K562 (cell line): ENCODE measurements at regions not wholly inside any gene's neighbourhood (a gene's known extent, or its start where the extent isn't known, plus 50 kb on each side); places are given as distances from the start of the nearest gene placed in this dataset.

Experiments used
- ARID4B ChIP-seq: sonication (generic); formaldehyde crosslinking; IDR thresholded peaks from 2 replicates; pipeline ENCODE4 v1.8.0; 2022; ENCODE audit warnings: mild to moderate bottlenecking, missing genetic modification reagents
- ATF3 ChIP-seq, 2 experiments: fragments of 450-650 bp in 1 of 2; sonication (generic) in 1 of 2; formaldehyde crosslinking in 1 of 2; IDR thresholded peaks in 1 of 2; conservative IDR thresholded peaks in 1 of 2; 2 replicates each; pipeline versions ENCODE4 v1.6.1 to v1.8.1; 2016 to 2023; ENCODE audit warnings: mild to moderate bottlenecking in 2 of 2, moderate library complexity in 2 of 2, inconsistent platforms in 1 of 2, missing genetic modification reagents in 1 of 2
- C11orf30 ChIP-seq: fragments of 450-650 bp; IDR thresholded peaks from 2 replicates; pipeline ENCODE4 v1.6.1; 2016; ENCODE audit warnings: low read depth, mild to moderate bottlenecking
- ESRRA ChIP-seq: fragments of 450-650 bp; IDR thresholded peaks from 2 replicates; pipeline ENCODE4 v1.6.1; 2014; ENCODE audit warnings: low read depth, mild to moderate bottlenecking, moderate library complexity, borderline replicate concordance
- HNRNPL ChIP-seq: fragments of 200-400 bp; formaldehyde crosslinking; IDR thresholded peaks from 2 replicates; pipeline ENCODE4 v1.6.1; 2017; ENCODE audit warnings: low read depth, mild to moderate bottlenecking, low read length
- MGA ChIP-seq: fragments of 450-650 bp; IDR thresholded peaks from 2 replicates; pipeline ENCODE4 v1.6.1; 2016; ENCODE audit warnings: mild to moderate bottlenecking, moderate library complexity
- ZNF780A ChIP-seq: fragments of 250-450 bp; sonication (Bioruptor Pico); IDR thresholded peaks from 2 replicates; pipeline ENCODE4 v1.5.0; 2021; ENCODE audit warnings: mild to moderate bottlenecking
- TF ChIP-seq, protein P1 (sequence below): sonication (generic); formaldehyde crosslinking; IDR thresholded peaks from 2 replicates; pipeline ENCODE4 v1.8.0; 2022; ENCODE audit warnings: mild to moderate bottlenecking, missing genetic modification reagents

DNA sequence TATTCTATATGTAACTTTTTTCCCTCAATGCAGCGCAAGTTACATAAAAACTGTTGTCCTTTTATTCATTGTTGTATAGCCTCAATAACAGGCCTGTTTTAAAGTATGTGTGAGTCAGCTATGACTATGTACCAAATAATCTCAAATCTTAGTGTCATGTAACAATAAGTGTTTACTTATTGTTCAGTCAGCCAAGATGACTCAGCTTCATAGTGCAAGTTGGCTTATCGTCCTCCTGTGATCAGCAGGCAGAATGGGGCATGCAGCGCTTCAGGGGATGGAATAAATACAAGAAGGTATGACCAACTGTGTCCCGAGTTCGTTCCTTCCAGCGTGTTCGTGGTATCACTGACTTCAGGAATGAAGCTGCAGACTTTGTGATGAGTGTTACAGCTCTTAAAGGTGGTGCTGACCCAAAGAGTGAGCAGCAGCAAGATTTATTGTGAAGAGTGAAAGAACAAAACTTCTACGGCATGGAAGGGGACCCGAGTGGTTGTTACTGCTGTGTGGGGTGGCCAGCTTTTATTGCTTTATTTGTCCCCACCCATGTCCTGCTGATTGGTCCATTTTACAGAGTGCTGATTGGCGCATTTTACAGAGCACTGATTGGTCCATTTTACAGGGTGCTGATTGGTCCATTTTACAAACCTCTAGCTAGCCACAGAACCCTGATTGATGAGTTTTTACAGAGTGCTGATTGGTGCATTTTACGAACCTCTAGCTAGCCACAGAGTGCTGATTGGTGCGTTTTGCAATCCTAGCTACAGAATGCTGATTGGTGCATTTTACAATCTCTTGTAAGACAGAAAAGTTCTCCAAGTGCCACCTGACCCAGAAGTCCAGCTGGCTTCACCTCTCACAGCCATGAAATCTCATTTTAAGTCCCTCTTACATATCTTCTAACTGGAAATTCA is 1016.0 kb downstream of the MCTP2 start (continued):
- TF ChIP-seq ATF3 (IDR thresholded peaks at IDR 0.05) (peak; percentile 92), ATF3 (CRISPR knock-in tag; conservative IDR thresholded peaks at IDR 0.05) (no peak), ESRRA (no peak), C11orf30 (peak; percentile 74), MGA (no peak), HNRNPL (no peak), ZNF780A (CRISPR knock-in tag) (no peak), ARID4B (no peak)
- TF ChIP-seq, protein P1, sequence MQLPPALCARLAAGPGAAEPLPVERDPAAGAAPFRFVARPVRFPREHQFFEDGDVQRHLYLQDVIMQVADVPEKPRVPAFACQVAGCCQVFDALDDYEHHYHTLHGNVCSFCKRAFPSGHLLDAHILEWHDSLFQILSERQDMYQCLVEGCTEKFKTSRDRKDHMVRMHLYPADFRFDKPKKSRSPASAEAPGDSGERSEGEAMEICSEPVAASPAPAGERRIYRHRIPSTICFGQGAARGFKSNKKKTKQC: no peak
